Gastroesophageal sphincter (tissue), 4 donors: ENCODE measurements at regions not wholly inside any gene's neighbourhood (a gene's known extent, or its start where the extent isn't known, plus 50 kb on each side); places are given as distances from the start of the nearest gene placed in this dataset.

Experiments
- ATAC-seq: fragments of 150-250 bp; one replicate; pipeline ENCODE4 v1.9.1; 2016; ENCODE audit warnings: mild to moderate bottlenecking, moderate library complexity
- H3K27ac ChIP-seq, 4 donors: fragments of 200-600 bp; sonication (generic) in 3 of 4; 1 replicate in 3 of 4; 2 replicates in 1 of 4; pipeline ENCODE4 v1.5.1; 2016 to 2019
- H3K27me3 ChIP-seq: fragments of 200-600 bp; sonication (generic); one replicate; pipeline ENCODE4 v1.5.1; 2019
- H3K36me3 ChIP-seq, 2 donors: fragments of 200-600 bp; sonication (generic); one replicate each; pipeline ENCODE4 v1.5.1; 2019; ENCODE audit warnings: control low read depth in 1 of 2
- H3K4me1 ChIP-seq, 3 donors: fragments of 200-600 bp; sonication (generic); 1 replicate in 2 of 3; 2 replicates in 1 of 3; pipeline ENCODE4 v1.5.1; 2016 to 2019; ENCODE audit warnings: control low read depth in 2 of 3
- H3K4me3 ChIP-seq, 2 donors: fragments of 200-600 bp; sonication (generic); one replicate each; pipeline ENCODE4 v1.5.1; 2019; ENCODE audit warnings: mild to moderate bottlenecking in 1 of 2, moderate library complexity in 1 of 2
- H3K9me3 ChIP-seq, 3 donors: fragments of 200-600 bp; sonication (generic); one replicate each; pipeline ENCODE4 v1.5.1; 2017 to 2019; ENCODE audit warnings: control low read depth in 2 of 3
- EP300 ChIP-seq: sonication (generic); formaldehyde crosslinking; IDR thresholded peaks from one replicate; pipeline ENCODE4 v1.6.1; 2017; ENCODE audit warnings: antibody characterized with exemption, mild to moderate bottlenecking
- POLR2A ChIP-seq, 2 donors: fragments of 450-650 bp; IDR thresholded peaks; one replicate each; pipeline ENCODE4 v1.6.1; 2017; ENCODE audit warnings: antibody characterized with exemption in 2 of 2, mild to moderate bottlenecking in 2 of 2, moderate library complexity in 1 of 2
- POLR2AphosphoS5 ChIP-seq: sonication (generic); formaldehyde crosslinking; IDR thresholded peaks from one replicate; pipeline ENCODE4 v1.6.1; 2017; ENCODE audit warnings: antibody characterized with exemption
- WGBS, 2 donors: methylation state at CpG; one replicate each; pipeline ENCODE4 v1.1.5; 2018; ENCODE audit warnings: low coverage in 1 of 2; 5-methylcytosine and 5-hydroxymethylcytosine counted together
- TF ChIP-seq, protein P1 (sequence below), 4 experiments: fragments of 200-600 bp in 2 of 4; fragments of 450-650 bp in 2 of 4; sonication (generic) in 1 of 4; IDR thresholded peaks; one replicate each; pipeline ENCODE4 v1.5.1; 2017 to 2019; ENCODE audit warnings: antibody characterized with exemption in 4 of 4, mild to moderate bottlenecking in 2 of 4, moderate library complexity in 2 of 4

DNA sequence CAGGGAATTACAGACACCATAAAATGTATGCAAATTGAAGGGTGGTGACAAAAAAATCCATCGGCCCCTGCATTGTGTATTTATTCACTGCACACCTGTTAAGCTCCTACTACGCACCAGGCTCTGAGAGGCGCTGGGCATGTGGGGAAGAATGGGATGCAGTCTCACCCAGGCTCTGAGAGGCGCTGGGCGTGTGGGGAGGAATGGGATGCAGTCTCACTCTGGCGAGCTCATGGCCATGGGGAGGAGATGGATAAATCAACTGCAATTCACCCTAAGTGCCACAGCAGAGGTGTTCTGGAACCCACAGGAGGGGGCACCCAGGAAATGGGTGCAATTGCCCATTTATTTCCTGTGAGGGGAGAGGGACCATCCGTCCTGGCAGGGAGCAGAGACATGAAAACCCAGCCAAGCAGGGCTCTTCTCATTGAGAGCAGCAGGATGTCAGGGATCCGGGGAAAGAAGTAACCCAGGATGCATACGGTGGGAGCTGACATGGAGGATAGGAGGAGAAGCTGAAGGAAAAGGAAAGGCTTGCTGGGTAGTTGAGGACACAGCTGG, 798.7 kb downstream of the TBC1D22A start:
- no peaks in the 10 kb centered on the region for H3K36me3 ChIP-seq
- no peak overlapping the region for H3K27ac ChIP-seq
- no peaks in the 10 kb centered on the region for H3K9me3 ChIP-seq
- 76 to 79% methylated on average over 2 to 4 of the region's 9 CpGs for WGBS, 2 donors
- TF ChIP-seq EP300 (no peak), POLR2A (IDR thresholded peaks at IDR 0.05) (no peak), POLR2AphosphoS5 (no peak)
- TF ChIP-seq, protein P1, sequence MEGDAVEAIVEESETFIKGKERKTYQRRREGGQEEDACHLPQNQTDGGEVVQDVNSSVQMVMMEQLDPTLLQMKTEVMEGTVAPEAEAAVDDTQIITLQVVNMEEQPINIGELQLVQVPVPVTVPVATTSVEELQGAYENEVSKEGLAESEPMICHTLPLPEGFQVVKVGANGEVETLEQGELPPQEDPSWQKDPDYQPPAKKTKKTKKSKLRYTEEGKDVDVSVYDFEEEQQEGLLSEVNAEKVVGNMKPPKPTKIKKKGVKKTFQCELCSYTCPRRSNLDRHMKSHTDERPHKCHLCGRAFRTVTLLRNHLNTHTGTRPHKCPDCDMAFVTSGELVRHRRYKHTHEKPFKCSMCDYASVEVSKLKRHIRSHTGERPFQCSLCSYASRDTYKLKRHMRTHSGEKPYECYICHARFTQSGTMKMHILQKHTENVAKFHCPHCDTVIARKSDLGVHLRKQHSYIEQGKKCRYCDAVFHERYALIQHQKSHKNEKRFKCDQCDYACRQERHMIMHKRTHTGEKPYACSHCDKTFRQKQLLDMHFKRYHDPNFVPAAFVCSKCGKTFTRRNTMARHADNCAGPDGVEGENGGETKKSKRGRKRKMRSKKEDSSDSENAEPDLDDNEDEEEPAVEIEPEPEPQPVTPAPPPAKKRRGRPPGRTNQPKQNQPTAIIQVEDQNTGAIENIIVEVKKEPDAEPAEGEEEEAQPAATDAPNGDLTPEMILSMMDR (IDR thresholded peaks at IDR 0.05) = no peak
- H3K4me1 ChIP-seq = peaks cover 0 to 9% (median 0%) of the 10 kb centered on the region in 3 donors
- H3K27me3 ChIP-seq = peaks cover 60% of the 10 kb centered on the region
- ATAC-seq = no peak
- H3K4me3 ChIP-seq = no peak overlapping the region

- H3K36me3 ChIP-seq = no peaks in the 10 kb centered on the region
- ATAC-seq = no peak
These were observed 796.6 kb downstream of the TBC1D22A start for GRCh38 chr22:47558828-47559700.

GRCh38 chr22:47556473-47556872, 794.0 kb downstream of the TBC1D22A start:
- Histone ChIP-seq H3K36me3 (no peaks in the 10 kb centered on the region), H3K9me3 (no peaks in the 10 kb centered on the region), H3K27ac (no peak overlapping the region), H3K27me3 (peaks cover 41% of the 10 kb centered on the region), H3K4me3 (no peak overlapping the region), H3K4me1 (no peaks in the 10 kb centered on the region)
- TF ChIP-seq POLR2A (IDR thresholded peaks at IDR 0.05) (no peak), POLR2AphosphoS5 (no peak), EP300 (no peak)
- TF ChIP-seq, protein P1 (IDR thresholded peaks at IDR 0.05) = no peak
- WGBS, 2 donors = 90 to 97% methylated on average over 4 to 8 of the region's 8 CpGs
- ATAC-seq = no peak

More at GRCh38 chr22:47558828-47559700, 796.6 kb downstream of the TBC1D22A start:
- no peak overlapping the region for H3K4me3 ChIP-seq
- TF ChIP-seq, protein P1 (IDR thresholded peaks at IDR 0.05) = no peak
- TF ChIP-seq POLR2A (IDR thresholded peaks at IDR 0.05) (no peak), EP300 (no peak), POLR2AphosphoS5 (no peak)
- peaks cover 0 to under 1% (median 0%) of the 10 kb centered on the region in 3 donors for H3K4me1 ChIP-seq
- H3K27ac ChIP-seq = no peak overlapping the region
- H3K27me3 ChIP-seq = peaks cover 41% of the 10 kb centered on the region
- WGBS, 2 donors = 79 to 96% methylated on average over 2 to 4 of the region's 16 CpGs
- no peaks in the 10 kb centered on the region for H3K9me3 ChIP-seq

DNA sequence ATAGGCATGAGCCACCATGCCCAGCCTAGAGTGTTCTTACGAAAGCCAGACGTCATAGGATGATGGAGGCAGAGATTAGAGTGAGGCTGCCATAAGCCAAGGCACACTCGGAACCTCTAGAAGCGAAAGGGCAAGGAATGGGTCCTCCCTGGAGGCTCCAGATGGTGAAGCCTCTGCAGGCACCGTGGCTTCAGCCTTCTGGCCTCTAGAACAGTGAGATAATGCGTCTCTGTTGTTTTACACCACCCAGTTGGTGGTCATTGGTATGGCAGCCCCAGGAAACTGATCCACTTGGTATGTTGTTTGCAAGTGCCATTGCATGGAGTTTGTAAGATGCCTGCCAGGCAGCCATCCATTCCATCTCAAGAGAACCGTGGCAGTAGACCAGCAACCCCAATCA, 791.0 kb downstream of the TBC1D22A start:
- TF ChIP-seq POLR2A (IDR thresholded peaks at IDR 0.05) = no peak
- TF ChIP-seq POLR2AphosphoS5 = no peak
- TF ChIP-seq, protein P1 (IDR thresholded peaks at IDR 0.05) = no peak
- TF ChIP-seq EP300 = no peak
- 100% methylated on average over 1 of the region's 7 CpGs; no CpG with 5 or more reads in 1 of the 2 donors for WGBS, 2 donors
- no peak overlapping the region for H3K4me3 ChIP-seq

More for the DNA sequence above, 791.0 kb downstream of the TBC1D22A start:
- ATAC-seq = no peak
- Histone ChIP-seq H3K4me1 (no peaks in the 10 kb centered on the region), H3K9me3 (no peaks in the 10 kb centered on the region), H3K36me3 (no peaks in the 10 kb centered on the region), H3K27ac (no peak overlapping the region), H3K27me3 (peaks cover 39% of the 10 kb centered on the region)
